Keratinocyte (primary cell): ENCODE measurements at regions not wholly inside any gene's neighbourhood (a gene's known extent, or its start where the extent isn't known, plus 50 kb on each side); places are given as distances from the start of the nearest gene placed in this dataset.

Source experiments
- DNase-seq: peaks from one replicate; pipeline ENCODE4 v3.0.0-alpha.2; 2011; ENCODE audit warnings: low read depth, missing footprints, low spot score
- FAIRE-seq: peaks from 2 replicates; lab custom pipeline; 2011; peaks lifted over from hg19 to GRCh38; lab: Jason Lieb, UNC
- H2AFZ ChIP-seq: 2 replicates; pipeline ENCODE4 v1.6.0; 2012; ENCODE audit warnings: low read length, control low read depth, inconsistent platforms; ENCODE audit not compliant: control insufficient read depth
- H3K27ac ChIP-seq: 2 replicates; pipeline ENCODE4 v1.5.1; 2011; ENCODE audit warnings: low read length; ENCODE audit not compliant: control insufficient read depth, insufficient read depth
- H3K27me3 ChIP-seq: 3 replicates; pipeline ENCODE4 v1.6.0; 2011; ENCODE audit warnings: low read length; ENCODE audit not compliant: control insufficient read depth, insufficient read depth; ENCODE audit errors: extremely low read depth
- H3K36me3 ChIP-seq, 2 experiments: 2 replicates in 1 of 2; 3 replicates in 1 of 2; pipeline ENCODE4 v1.5.1; 2011; ENCODE audit warnings: low read length in 2 of 2, mild to moderate bottlenecking in 1 of 2; ENCODE audit not compliant: control insufficient read depth in 2 of 2, insufficient read depth in 2 of 2; ENCODE audit errors: extremely low read depth in 1 of 2
- H3K4me1 ChIP-seq: 3 replicates; pipeline ENCODE4 v1.5.1; 2011; ENCODE audit warnings: low read length; ENCODE audit not compliant: control insufficient read depth, insufficient read depth; ENCODE audit errors: extremely low read depth
- H3K4me2 ChIP-seq: 3 replicates; pipeline ENCODE4 v1.6.0; 2011; ENCODE audit warnings: low read depth, low read length; ENCODE audit not compliant: control insufficient read depth, insufficient read depth; ENCODE audit errors: extremely low read depth
- H3K4me3 ChIP-seq, 3 experiments: fragments of 200-600 bp in 1 of 3; sonication (generic) in 1 of 3; 2 replicates in 2 of 3; 3 replicates in 1 of 3; pipeline ENCODE4 v1.5.1; 2011 to 2016; ENCODE audit warnings: low read length in 3 of 3, mild to moderate bottlenecking in 3 of 3, control low read depth in 2 of 3, inconsistent platforms in 1 of 3, low read depth in 1 of 3, mixed read lengths in 1 of 3, mixed run types in 1 of 3, moderate library complexity in 1 of 3; ENCODE audit not compliant: control insufficient read depth in 2 of 3, insufficient read depth in 2 of 3; ENCODE audit errors: extremely low read depth in 1 of 3
- H3K79me2 ChIP-seq: 2 replicates; pipeline ENCODE4 v1.6.0; 2012; ENCODE audit warnings: low read length; ENCODE audit not compliant: control insufficient read depth, insufficient read depth
- H3K9ac ChIP-seq: 3 replicates; pipeline ENCODE4 v1.6.0; 2011; ENCODE audit warnings: low read length; ENCODE audit not compliant: control insufficient read depth, insufficient read depth; ENCODE audit errors: extremely low read depth
- H3K9me1 ChIP-seq: 3 replicates; pipeline ENCODE4 v1.6.0; 2011; ENCODE audit warnings: low read length; ENCODE audit not compliant: control insufficient read depth, insufficient read depth; ENCODE audit errors: extremely low read depth
- H3K9me3 ChIP-seq: 2 replicates; pipeline ENCODE4 v1.5.1; 2012; ENCODE audit warnings: low read depth, low read length; ENCODE audit not compliant: control insufficient read depth
- H4K20me1 ChIP-seq: 3 replicates; pipeline ENCODE4 v1.6.0; 2011; ENCODE audit warnings: low read length; ENCODE audit not compliant: control insufficient read depth, insufficient read depth; ENCODE audit errors: extremely low read depth
- EZH2 ChIP-seq: IDR thresholded peaks from one replicate; pipeline ENCODE4 v1.6.1; 2012; ENCODE audit warnings: inconsistent platforms, mild to moderate bottlenecking, low read length, moderate library complexity
- dilution Hi-C: fragments of 300-500 bp; cut with MboI; formaldehyde crosslinking; loops from one replicate; pipeline ENCODE4 v1.7.0; 2020; ENCODE audit warnings: low sequenced_read_pairs; ENCODE audit not compliant: extremely low pct_ligation_motif_present
- TF ChIP-seq, protein P1 (sequence below), 3 experiments: IDR thresholded peaks in 1 of 3; conservative IDR thresholded peaks in 1 of 3; optimal IDR thresholded peaks in 1 of 3; 2 replicates in 2 of 3; 3 replicates in 1 of 3; pipeline versions ENCODE3 to v1.5.1; 2011; ENCODE audit warnings: low read length in 3 of 3, mild to moderate bottlenecking in 3 of 3, moderate library complexity in 2 of 3, control low read depth in 1 of 3, inconsistent platforms in 1 of 3; ENCODE audit not compliant: insufficient read depth in 2 of 3; ENCODE audit errors: extremely low read depth in 1 of 3

DNA sequence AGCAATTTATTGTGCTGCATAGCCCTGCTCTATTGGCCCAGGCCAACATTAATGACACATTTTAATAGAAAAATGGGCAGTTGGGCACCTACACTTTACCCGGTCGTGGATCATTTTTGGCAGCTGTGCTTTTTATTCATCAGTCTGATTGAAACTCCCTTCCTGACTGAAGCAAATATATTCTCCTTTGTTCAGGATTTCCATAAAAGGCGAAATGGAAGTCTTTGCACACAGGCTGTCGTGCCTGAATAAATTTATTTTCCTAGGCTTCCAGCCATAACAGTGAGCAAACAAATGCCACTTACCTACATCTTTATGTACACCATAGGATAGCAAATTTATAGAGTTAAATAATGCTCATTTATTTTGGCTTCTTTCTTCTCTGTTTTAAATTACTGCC is 480.7 kb upstream of the DCN start:
- no peak overlapping the region for H3K4me2 ChIP-seq
- no peaks in the 10 kb centered on the region for H3K36me3 ChIP-seq
- H3K27ac ChIP-seq: no peak overlapping the region
- no peaks in the 10 kb centered on the region for H3K27me3 ChIP-seq
- dilution Hi-C loops: no loop called here
- H3K9me1 ChIP-seq: no peaks in the 10 kb centered on the region
- H3K79me2 ChIP-seq: no peaks in the 10 kb centered on the region
- no peaks in the 10 kb centered on the region for H3K4me1 ChIP-seq
- H4K20me1 ChIP-seq: no peaks in the 10 kb centered on the region
- no peak overlapping the region for H3K4me3 ChIP-seq
- no peak for FAIRE-seq
- no peak overlapping the region for H2AFZ ChIP-seq
- TF ChIP-seq, protein P1, sequence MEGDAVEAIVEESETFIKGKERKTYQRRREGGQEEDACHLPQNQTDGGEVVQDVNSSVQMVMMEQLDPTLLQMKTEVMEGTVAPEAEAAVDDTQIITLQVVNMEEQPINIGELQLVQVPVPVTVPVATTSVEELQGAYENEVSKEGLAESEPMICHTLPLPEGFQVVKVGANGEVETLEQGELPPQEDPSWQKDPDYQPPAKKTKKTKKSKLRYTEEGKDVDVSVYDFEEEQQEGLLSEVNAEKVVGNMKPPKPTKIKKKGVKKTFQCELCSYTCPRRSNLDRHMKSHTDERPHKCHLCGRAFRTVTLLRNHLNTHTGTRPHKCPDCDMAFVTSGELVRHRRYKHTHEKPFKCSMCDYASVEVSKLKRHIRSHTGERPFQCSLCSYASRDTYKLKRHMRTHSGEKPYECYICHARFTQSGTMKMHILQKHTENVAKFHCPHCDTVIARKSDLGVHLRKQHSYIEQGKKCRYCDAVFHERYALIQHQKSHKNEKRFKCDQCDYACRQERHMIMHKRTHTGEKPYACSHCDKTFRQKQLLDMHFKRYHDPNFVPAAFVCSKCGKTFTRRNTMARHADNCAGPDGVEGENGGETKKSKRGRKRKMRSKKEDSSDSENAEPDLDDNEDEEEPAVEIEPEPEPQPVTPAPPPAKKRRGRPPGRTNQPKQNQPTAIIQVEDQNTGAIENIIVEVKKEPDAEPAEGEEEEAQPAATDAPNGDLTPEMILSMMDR (optimal IDR thresholded peaks at IDR 0.05 in 1 of 3, IDR thresholded peaks at IDR 0.05 in 1 of 3, conservative IDR thresholded peaks at IDR 0.05 in 1 of 3; ENCODE audit: extremely low read depth in 1 of 3, insufficient read depth in 2 of 3, low read length in 3 of 3): no peak
- no peak for TF ChIP-seq EZH2
- DNase-seq: no peak
- H3K9me3 ChIP-seq: no peaks in the 10 kb centered on the region
- H3K9ac ChIP-seq: no peak overlapping the region

DNA sequence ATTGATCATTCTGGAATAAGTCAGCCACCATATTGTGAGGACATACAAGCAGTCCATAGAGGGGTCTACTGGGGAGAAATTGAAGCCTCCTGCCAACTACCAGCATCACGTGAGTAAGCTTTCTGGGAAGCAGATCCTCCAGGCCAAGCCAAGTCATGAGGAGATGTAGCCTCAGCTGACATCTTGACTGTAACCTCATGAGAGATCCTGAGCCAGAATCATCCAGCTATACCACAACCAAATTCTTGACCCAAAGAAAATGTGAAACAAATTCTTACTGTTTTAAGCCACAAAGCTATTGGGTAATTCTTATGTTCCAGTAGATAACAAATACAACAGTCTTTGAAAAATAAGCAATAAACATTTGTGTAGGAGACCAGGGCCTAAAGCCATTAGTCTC is 479.4 kb upstream of the DCN start:
- H3K9me3 ChIP-seq: no peaks in the 10 kb centered on the region
- H3K36me3 ChIP-seq: no peaks in the 10 kb centered on the region
- H3K27me3 ChIP-seq: no peaks in the 10 kb centered on the region
- no peaks in the 10 kb centered on the region for H3K4me1 ChIP-seq
- H4K20me1 ChIP-seq: no peaks in the 10 kb centered on the region
- FAIRE-seq (no peak), DNase-seq (no peak)
- H3K27ac ChIP-seq: no peak overlapping the region
- no peak overlapping the region for H3K9ac ChIP-seq
- H2AFZ ChIP-seq: no peak overlapping the region
- H3K4me2 ChIP-seq: no peak overlapping the region
- TF ChIP-seq EZH2: no peak
- TF ChIP-seq, protein P1 (optimal IDR thresholded peaks at IDR 0.05 in 1 of 3, IDR thresholded peaks at IDR 0.05 in 1 of 3, conservative IDR thresholded peaks at IDR 0.05 in 1 of 3; ENCODE audit: extremely low read depth in 1 of 3, insufficient read depth in 2 of 3, low read length in 3 of 3): no peak
- no peaks in the 10 kb centered on the region for H3K79me2 ChIP-seq
- H3K4me3 ChIP-seq: no peak overlapping the region
- dilution Hi-C loops: no loop called here
- H3K9me1 ChIP-seq: no peaks in the 10 kb centered on the region
